K562 (cell line): ENCODE measurements at regions not wholly inside any gene's neighbourhood (a gene's known extent, or its start where the extent isn't known, plus 50 kb on each side); places are given as distances from the start of the nearest gene placed in this dataset.

Experiments
- ATAC-seq: fragments of 200-7000 bp; cut with Tn5 transposase; 3 replicates; pipeline ENCODE4 v1.9.1; 2020; ENCODE audit warnings: moderate library complexity
- BruUV-seq: library from RNA; stranded (reverse); fragments of 400-500 nt; replicated peaks from 2 replicates; lab custom pipeline; 2021; lab: Mats Ljungman, UMichigan
- CTCF ChIA-PET: fragments of 300-600 bp; formaldehyde crosslinking; extraction: SDS; loops from one replicate; lab custom pipeline; 2021; ENCODE audit warnings: low intra/inter-chr PET ratio; lab: Yijun Ruan, JAX
- POLR2A ChIA-PET: fragments of 300-600, 350-650 bp; sonication (Branson Sonifier 250); formaldehyde crosslinking; extraction: SDS; loops from one replicate; lab custom pipeline; 2021; ENCODE audit warnings: antibody characterized with exemption, inconsistent platforms; lab: Yijun Ruan, JAX
- DNase-seq, 4 experiments: peaks; one replicate each; pipeline versions ENCODE4 v3.0.0 to v3.0.0-alpha.2; 2011 to 2018; ENCODE audit warnings: low spot score in 3 of 4, mixed read lengths in 3 of 4; ENCODE audit errors: extremely low read depth in 1 of 4
- FAIRE-seq: peaks from 2 replicates; lab custom pipeline; 2011; peaks lifted over from hg19 to GRCh38; lab: Jason Lieb, UNC
- H2AFZ ChIP-seq: 2 replicates; pipeline ENCODE4 v1.6.0; 2011; ENCODE audit warnings: low read depth, low read length, control low read depth, inconsistent platforms
- H3K27ac ChIP-seq: fragments of 200-600 bp; 3 replicates; pipeline ENCODE4 v1.8.0; 2011; ENCODE audit warnings: low read depth, mild to moderate bottlenecking, control low read depth, inconsistent platforms, low read length, moderate library complexity, mixed read lengths; ENCODE audit errors: extremely low read depth
- H3K27me3 ChIP-seq, 2 experiments: fragments of 300-600 bp in 1 of 2; 2 replicates in 1 of 2; 3 replicates in 1 of 2; pipeline versions ENCODE4 v1.6.0 to v1.8.0; 2011; ENCODE audit warnings: inconsistent platforms in 2 of 2, low read length in 2 of 2, mild to moderate bottlenecking in 1 of 2, mixed read lengths in 1 of 2, moderate library complexity in 1 of 2; ENCODE audit not compliant: control insufficient read depth in 2 of 2, insufficient read depth in 2 of 2
- H3K36me3 ChIP-seq: fragments of 300-600 bp; 3 replicates; pipeline ENCODE4 v1.8.0; 2011; ENCODE audit warnings: mild to moderate bottlenecking, low read length, inconsistent platforms; ENCODE audit not compliant: control insufficient read depth, insufficient read depth
- H3K4me1 ChIP-seq, 2 experiments: fragments of 200-600 bp in 1 of 2; replicated peaks in 1 of 2; 2 replicates in 1 of 2; 3 replicates in 1 of 2; pipeline versions ENCODE4 v1.5.1 to v1.8.0; 2011; ENCODE audit warnings: inconsistent platforms in 2 of 2, low read length in 2 of 2, mild to moderate bottlenecking in 1 of 2, mixed read lengths in 1 of 2, moderate library complexity in 1 of 2; ENCODE audit not compliant: control insufficient read depth in 2 of 2, insufficient read depth in 2 of 2
- H3K4me2 ChIP-seq: 2 replicates; pipeline ENCODE4 v1.6.1; 2011; ENCODE audit warnings: low read length, control low read depth, inconsistent platforms, mixed read lengths; ENCODE audit not compliant: insufficient read depth
- H3K4me3 ChIP-seq: fragments of 200-600 bp; sonication (generic), shearing (Covaris generic); 2 replicates; pipeline ENCODE4 v1.5.1; 2016; ENCODE audit warnings: control low read depth, inconsistent platforms
- H3K79me2 ChIP-seq: fragments of 200-600 bp; 3 replicates; pipeline ENCODE4 v1.8.0; 2011; ENCODE audit warnings: low read length, inconsistent platforms; ENCODE audit not compliant: control insufficient read depth, insufficient read depth
- H3K9ac ChIP-seq, 2 experiments: 2 replicates each; pipeline versions ENCODE4 v1.6.0 to v1.6.1; 2011; ENCODE audit warnings: low read depth in 2 of 2, low read length in 2 of 2, control low read depth in 1 of 2, inconsistent platforms in 1 of 2, mild to moderate bottlenecking in 1 of 2, mixed read lengths in 1 of 2; ENCODE audit not compliant: insufficient read depth in 1 of 2
- H3K9me1 ChIP-seq: one replicate; pipeline ENCODE4 v1.6.0; 2011; ENCODE audit warnings: inconsistent platforms, mild to moderate bottlenecking, low read length, moderate library complexity; ENCODE audit not compliant: control insufficient read depth, insufficient read depth
- H3K9me3 ChIP-seq: replicated peaks from 2 replicates; pipeline ENCODE4 v1.5.1; 2011; ENCODE audit warnings: low read depth, low read length, inconsistent platforms; ENCODE audit not compliant: control insufficient read depth, insufficient read depth
- H4K20me1 ChIP-seq: replicated peaks from 2 replicates; pipeline ENCODE4 v1.6.1; 2011; ENCODE audit warnings: low read length, inconsistent platforms, mixed read lengths; ENCODE audit not compliant: control insufficient read depth, insufficient read depth
- CBX2 ChIP-seq: fragments of 200-600 bp; sonication (generic); IDR thresholded peaks from one replicate; pipeline ENCODE4 v1.6.1; 2012; ENCODE audit warnings: mild to moderate bottlenecking, low read length, inconsistent platforms; ENCODE audit not compliant: insufficient read depth, poor library complexity, severe bottlenecking
- CEBPG ChIP-seq, 3 experiments: fragments of 200-800 bp in 1 of 3; sonication (Bioruptor generic) in 1 of 3; sonication (generic) in 1 of 3; formaldehyde crosslinking in 1 of 3; IDR thresholded peaks in 2 of 3; conservative IDR thresholded peaks in 1 of 3; 2 replicates each; pipeline versions ENCODE4 v1.6.1 to v1.8.0; 2016 to 2022; ENCODE audit warnings: missing compliant biosample characterization in 2 of 3, missing genetic modification characterization in 2 of 3, mild to moderate bottlenecking in 1 of 3, missing genetic modification reagents in 1 of 3
- ID3 ChIP-seq, 2 experiments: fragments of 250-450 bp in 1 of 2; fragments of 450-650 bp in 1 of 2; sonication (Bioruptor Pico) in 1 of 2; IDR thresholded peaks; 2 replicates each; pipeline versions ENCODE4 v1.6.1 to v1.8.0; 2016 to 2021; ENCODE audit warnings: mild to moderate bottlenecking in 2 of 2, moderate library complexity in 2 of 2, missing compliant biosample characterization in 1 of 2, missing genetic modification characterization in 1 of 2
- IFI16 ChIP-seq: fragments of 250-450 bp; sonication (Bioruptor Pico); IDR thresholded peaks from 2 replicates; pipeline ENCODE4 v2.1.2; 2022; ENCODE audit warnings: mild to moderate bottlenecking, inconsistent platforms
- ILF3 ChIP-seq: fragments of 450-650 bp; IDR thresholded peaks from 2 replicates; pipeline ENCODE4 v1.6.1; 2018; ENCODE audit warnings: antibody characterized with exemption, mild to moderate bottlenecking, moderate library complexity, borderline replicate concordance
- KLF10 ChIP-seq: fragments of 250-450 bp; sonication (Bioruptor Pico); IDR thresholded peaks from 2 replicates; pipeline ENCODE4 v1.6.1; 2021; ENCODE audit warnings: matching md5 sums
- NFXL1 ChIP-seq: fragments of 450-650 bp; formaldehyde crosslinking; IDR thresholded peaks from 2 replicates; pipeline ENCODE4 v1.4.0; 2021; ENCODE audit warnings: mild to moderate bottlenecking
- RFX5 ChIP-seq: IDR thresholded peaks from 2 replicates; pipeline ENCODE4 v1.6.1; 2011; ENCODE audit warnings: low read depth, mild to moderate bottlenecking, improper control_type of control experiment, low read length
- SMARCB1 ChIP-seq: IDR thresholded peaks from 2 replicates; pipeline ENCODE4 v1.6.1; 2011; ENCODE audit warnings: improper control_type of control experiment, low read depth; ENCODE audit not compliant: insufficient read length
- ZBTB2 ChIP-seq: fragments of 450-650 bp; IDR thresholded peaks from 2 replicates; pipeline ENCODE4 v1.6.1; 2016; ENCODE audit warnings: antibody characterized with exemption
- ZNF449 ChIP-seq: fragments of 250-450 bp; sonication (Bioruptor Pico); IDR thresholded peaks from 2 replicates; pipeline ENCODE4 v1.8.0; 2022; ENCODE audit warnings: moderate library complexity, mild to moderate bottlenecking, inconsistent platforms
- WGBS: fragments of 100-300 bp; shearing (Covaris generic); methylation state at CpG from one replicate; pipeline ENCODE4 v1.1.6; 2016; ENCODE audit warnings: low coverage, mixed read lengths; ENCODE audit not compliant: insufficient coverage; ENCODE audit errors: missing lambda C conversion rate; 5-methylcytosine and 5-hydroxymethylcytosine counted together
- in situ Hi-C: fragments of 300-500 bp; cut with MboI; formaldehyde crosslinking; loops from 4 replicates; pipeline ENCODE4 v1.15.0; 2018; ENCODE audit warnings: inconsistent platforms, mixed read lengths
- intact Hi-C: fragments of 100-400 bp; cut with micrococcal nuclease; formaldehyde crosslinking; loops from 2 replicates; pipeline ENCODE4 v1.14.2; 2022

GRCh38 chr3:106881186-106881585, 496.1 kb upstream of the CCDC54 start:
- FAIRE-seq, result no peak
- intact Hi-C loops, result no loop called here
- Histone ChIP-seq H3K9ac (no peak overlapping the region), H3K9me1 (no peaks in the 10 kb centered on the region), H3K36me3 (no peaks in the 10 kb centered on the region), H3K79me2 (no peaks in the 10 kb centered on the region), H4K20me1 (no peaks in the 10 kb centered on the region), H2AFZ (no peak overlapping the region), H3K4me3 (no peak overlapping the region), H3K4me2 (no peak overlapping the region), H3K9me3 (no peaks in the 10 kb centered on the region), H3K27ac (no peak overlapping the region), H3K4me1 (no peaks in the 10 kb centered on the region), H3K27me3 (no peaks in the 10 kb centered on the region)
- CTCF ChIA-PET, result no interaction called here
- POLR2A ChIA-PET, result no interaction called here
- in situ Hi-C loops, result no loop called here
- no peak for DNase-seq
- BruUV-seq, result no TSS peak
- 11% methylated on average over 1 of the region's 1 CpG for WGBS
- no peak for TF ChIP-seq ZBTB2
- TF ChIP-seq IFI16 (CRISPR knock-in tag), result no peak
- TF ChIP-seq CEBPG (CRISPR knock-in tag; IDR thresholded peaks at IDR 0.05), result no peak
- no peak for TF ChIP-seq CEBPG (tag; conservative IDR thresholded peaks at IDR 0.05 in 1 of 2, IDR thresholded peaks at IDR 0.05 in 1 of 2)
- ATAC-seq, result no peak

GRCh38 chr3:106882297-106882696, 494.9 kb upstream of the CCDC54 start:
- CTCF ChIA-PET, result no interaction called here
- no peak for FAIRE-seq
- TF ChIP-seq CBX2 (no peak), ILF3 (no peak), ID3 (CRISPR knock-in tag; IDR thresholded peaks at IDR 0.05) (no peak), ID3 (tag; IDR thresholded peaks at IDR 0.05) (no peak), ZNF449 (CRISPR knock-in tag) (no peak), SMARCB1 (no peak), NFXL1 (CRISPR knock-in tag) (no peak), KLF10 (CRISPR knock-in tag) (no peak), RFX5 (no peak)

More at GRCh38 chr3:106882297-106882696, 494.9 kb upstream of the CCDC54 start:
- Histone ChIP-seq H4K20me1 (no peaks in the 10 kb centered on the region), H3K9me3 (no peaks in the 10 kb centered on the region), H3K4me3 (no peak overlapping the region), H3K79me2 (no peaks in the 10 kb centered on the region), H3K36me3 (no peaks in the 10 kb centered on the region), H3K27me3 (no peaks in the 10 kb centered on the region), H3K4me1 (no peaks in the 10 kb centered on the region), H3K4me2 (no peak overlapping the region), H3K9me1 (no peaks in the 10 kb centered on the region), H2AFZ (no peak overlapping the region), H3K9ac (no peak overlapping the region), H3K27ac (no peak overlapping the region)
- DNase-seq (no peak), ATAC-seq (no peak)
- POLR2A ChIA-PET, result no interaction called here
- WGBS, result 0% methylated on average over 2 of the region's 2 CpGs
- intact Hi-C loops (no loop called here), in situ Hi-C loops (no loop called here)
- no TSS peak for BruUV-seq
